ENCODE measurements at regions not wholly inside any gene's neighbourhood (a gene's known extent, or its start where the extent isn't known, plus 50 kb on each side); places are given as distances from the start of the nearest gene placed in this dataset.

DNA sequence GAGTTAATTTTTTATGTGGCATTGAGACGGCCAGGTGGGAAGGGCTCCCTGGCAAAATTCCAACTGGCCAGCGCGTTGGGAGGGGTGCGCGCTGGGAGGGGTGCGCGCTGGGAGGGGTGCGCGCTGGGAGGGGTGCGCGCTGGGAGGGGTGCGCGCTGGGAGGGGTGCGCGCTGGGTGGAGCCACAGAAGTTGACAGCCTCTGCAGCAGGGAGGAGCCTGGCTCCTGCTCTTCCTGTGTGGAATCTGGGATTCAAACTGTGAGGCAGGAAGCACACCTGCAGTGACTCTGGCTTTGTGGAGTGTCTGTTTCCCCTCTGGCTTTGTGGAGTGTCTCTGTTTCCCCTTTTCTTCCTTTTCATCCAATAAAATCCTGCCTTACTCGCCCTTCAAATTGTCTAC, 147.9 kb upstream of the CBLN2 start:
- no peak overlapping the region for H3K4me3 ChIP-seq (replicated peaks; ENCODE audit: low read depth, low read length)
- TF ChIP-seq, protein P1, sequence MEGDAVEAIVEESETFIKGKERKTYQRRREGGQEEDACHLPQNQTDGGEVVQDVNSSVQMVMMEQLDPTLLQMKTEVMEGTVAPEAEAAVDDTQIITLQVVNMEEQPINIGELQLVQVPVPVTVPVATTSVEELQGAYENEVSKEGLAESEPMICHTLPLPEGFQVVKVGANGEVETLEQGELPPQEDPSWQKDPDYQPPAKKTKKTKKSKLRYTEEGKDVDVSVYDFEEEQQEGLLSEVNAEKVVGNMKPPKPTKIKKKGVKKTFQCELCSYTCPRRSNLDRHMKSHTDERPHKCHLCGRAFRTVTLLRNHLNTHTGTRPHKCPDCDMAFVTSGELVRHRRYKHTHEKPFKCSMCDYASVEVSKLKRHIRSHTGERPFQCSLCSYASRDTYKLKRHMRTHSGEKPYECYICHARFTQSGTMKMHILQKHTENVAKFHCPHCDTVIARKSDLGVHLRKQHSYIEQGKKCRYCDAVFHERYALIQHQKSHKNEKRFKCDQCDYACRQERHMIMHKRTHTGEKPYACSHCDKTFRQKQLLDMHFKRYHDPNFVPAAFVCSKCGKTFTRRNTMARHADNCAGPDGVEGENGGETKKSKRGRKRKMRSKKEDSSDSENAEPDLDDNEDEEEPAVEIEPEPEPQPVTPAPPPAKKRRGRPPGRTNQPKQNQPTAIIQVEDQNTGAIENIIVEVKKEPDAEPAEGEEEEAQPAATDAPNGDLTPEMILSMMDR (IDR thresholded peaks at IDR 0.05; ENCODE audit: low read length, missing control alignments) = no peak

DNA sequence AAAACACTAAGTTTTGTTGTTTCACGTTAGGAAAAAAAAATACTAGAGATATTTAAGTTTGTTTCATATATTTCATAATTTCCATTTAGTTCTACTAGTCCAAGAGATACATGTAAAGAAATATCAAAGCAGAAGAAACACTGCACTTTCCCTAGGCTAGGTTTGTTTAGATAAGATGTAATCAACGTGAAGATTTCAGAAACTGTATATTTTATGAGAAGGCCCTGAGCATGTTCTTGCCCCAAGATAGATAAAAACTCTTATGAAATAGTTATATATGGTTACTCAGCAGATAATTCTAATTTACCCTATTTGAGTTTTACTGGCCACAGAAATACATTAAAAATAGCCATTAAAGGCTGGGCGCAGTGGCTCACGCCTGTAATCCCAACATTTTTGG, 143.6 kb upstream of the CBLN2 start:
- no peak overlapping the region for H3K4me3 ChIP-seq (replicated peaks; ENCODE audit: low read depth, low read length)
- TF ChIP-seq, protein P1 (IDR thresholded peaks at IDR 0.05; ENCODE audit: low read length, missing control alignments) = no peak
- no peak for DNase-seq (ENCODE audit: low read depth)

More for the DNA sequence above, 147.9 kb upstream of the CBLN2 start:
- no peak for DNase-seq (ENCODE audit: low read depth)

DNA sequence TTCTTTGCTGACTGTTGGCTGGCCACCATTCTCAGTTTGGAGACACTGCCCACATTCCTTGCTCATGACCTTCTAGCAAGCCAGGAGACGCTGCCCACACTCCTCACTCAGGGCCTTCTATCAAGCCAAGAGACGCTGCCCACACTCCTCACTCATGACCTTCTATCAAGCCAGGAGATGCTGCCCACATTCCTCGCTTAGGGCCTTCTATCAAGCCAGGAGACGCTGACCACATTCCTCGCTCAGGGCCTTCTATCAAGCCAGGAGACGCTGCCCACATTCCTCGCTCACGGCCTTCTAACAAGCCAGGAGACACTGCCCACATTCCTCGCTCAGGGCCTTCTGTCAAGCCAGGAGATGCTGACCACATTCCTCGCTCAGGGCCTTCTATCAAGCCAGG, 131.3 kb upstream of the CBLN2 start:
- H3K4me3 ChIP-seq (replicated peaks; ENCODE audit: low read depth, low read length) = no peak overlapping the region
- TF ChIP-seq, protein P1 (IDR thresholded peaks at IDR 0.05; ENCODE audit: low read length, missing control alignments) = no peak
- DNase-seq (ENCODE audit: low read depth) = peak; percentile 13

DNA sequence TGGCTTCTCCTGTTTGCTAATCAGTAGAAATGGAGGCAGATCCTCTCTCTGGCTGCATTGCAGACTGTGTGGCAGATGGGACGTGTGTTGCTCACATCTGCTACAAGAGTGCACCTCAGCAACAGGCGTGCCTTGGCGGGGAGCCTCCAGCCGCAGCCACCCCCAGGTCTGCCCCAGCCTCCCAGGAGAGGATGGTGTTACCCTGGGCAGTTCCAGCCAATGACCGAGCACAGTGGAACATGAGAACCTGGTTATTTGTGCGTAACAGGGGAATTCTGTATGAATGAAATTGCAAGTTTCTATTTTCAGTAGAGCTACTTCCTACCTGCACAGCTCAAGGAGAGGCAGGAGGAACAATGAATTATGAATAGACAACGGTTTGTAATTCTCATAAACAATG, 130.6 kb upstream of the CBLN2 start:
- no peak overlapping the region for H3K4me3 ChIP-seq (replicated peaks; ENCODE audit: low read depth, low read length)
- TF ChIP-seq, protein P1 (IDR thresholded peaks at IDR 0.05; ENCODE audit: low read length, missing control alignments) = no peak
- no peak for DNase-seq (ENCODE audit: low read depth)

DNA sequence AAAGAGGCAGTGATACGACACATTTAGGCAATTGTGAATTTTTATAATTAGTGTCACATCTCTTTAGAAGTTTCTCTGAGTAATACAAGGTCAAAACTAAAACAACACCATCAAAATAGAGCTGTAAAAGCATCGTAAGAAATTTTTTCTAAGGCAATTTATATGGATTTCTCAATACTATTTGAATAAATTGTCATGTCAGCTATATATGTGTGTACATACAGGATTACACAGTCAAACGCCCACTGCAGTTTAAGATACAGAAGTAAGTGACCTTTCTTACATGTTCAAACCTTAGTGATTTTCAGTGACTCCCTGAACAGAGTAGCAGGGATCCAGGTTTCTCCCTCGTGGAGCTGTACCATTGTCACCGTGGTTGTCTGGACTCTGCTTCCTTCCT, 129.1 kb upstream of the CBLN2 start:
- TF ChIP-seq, protein P1 (IDR thresholded peaks at IDR 0.05; ENCODE audit: low read length, missing control alignments) = no peak
- DNase-seq (ENCODE audit: low read depth) = no peak
- H3K4me3 ChIP-seq (replicated peaks; ENCODE audit: low read depth, low read length) = no peak overlapping the region

DNA sequence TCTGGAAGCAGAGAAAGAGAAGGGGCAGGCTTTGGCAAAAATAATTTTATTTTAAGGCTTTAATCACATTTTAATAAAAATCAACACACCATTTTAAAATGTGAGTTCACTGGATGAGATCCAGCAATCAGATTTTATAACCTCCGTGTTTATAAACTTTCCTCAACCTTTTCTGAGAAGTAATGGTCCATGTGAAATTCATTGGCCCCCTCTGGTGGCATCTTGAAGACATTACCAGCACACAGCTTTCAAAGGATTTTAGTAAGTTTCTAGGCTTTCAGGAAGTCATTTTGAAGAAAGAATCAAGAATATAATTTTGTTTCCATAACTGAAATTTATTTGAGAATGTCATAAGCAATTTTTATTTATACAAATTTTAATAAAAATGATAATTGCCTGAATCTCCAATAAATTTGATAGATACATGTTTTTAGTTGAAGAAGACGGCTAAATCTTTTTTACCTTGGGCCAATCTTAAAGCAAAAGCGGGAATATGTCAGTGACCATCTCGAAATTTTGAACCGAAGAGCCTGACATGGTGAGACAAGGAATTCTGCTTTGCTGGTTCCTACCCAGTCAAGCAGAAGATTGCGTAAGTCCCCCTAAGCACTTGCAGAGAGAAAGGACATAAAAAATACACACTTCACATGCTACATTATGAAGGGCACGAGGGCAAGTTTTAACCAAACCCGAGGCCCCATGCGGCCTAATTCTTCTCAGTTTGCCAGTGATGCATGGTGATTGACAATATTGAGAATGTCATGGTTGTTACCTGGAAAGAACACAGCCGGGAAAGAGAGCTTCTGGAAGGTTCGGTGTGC, 128.4 kb upstream of the CBLN2 start:
- no peak overlapping the region for H3K4me3 ChIP-seq (replicated peaks; ENCODE audit: low read depth, low read length)
- DNase-seq (ENCODE audit: low read depth) = peak; percentile 38
- TF ChIP-seq, protein P1 (IDR thresholded peaks at IDR 0.05; ENCODE audit: low read length, missing control alignments) = peak; percentile 61

DNA sequence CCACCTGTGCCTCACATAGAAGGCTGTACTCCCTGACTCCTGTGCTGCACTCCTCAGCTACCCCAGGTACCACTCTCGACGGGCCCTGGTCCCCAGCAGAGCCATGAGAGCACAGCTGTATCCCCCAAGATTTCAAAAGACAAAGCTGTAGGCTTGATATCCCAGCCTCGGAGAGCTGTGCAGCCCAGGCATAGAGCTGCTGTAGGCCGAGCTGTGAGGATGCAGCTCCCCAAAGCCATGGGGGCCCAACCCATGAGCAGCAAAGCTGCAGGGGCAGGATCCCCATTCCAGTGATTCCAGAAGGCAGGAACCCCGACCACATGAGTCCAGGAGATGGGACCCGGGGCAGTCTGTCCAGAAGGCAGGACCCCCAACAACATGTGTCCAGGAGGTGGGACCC, 123.8 kb upstream of the CBLN2 start:
- H3K4me3 ChIP-seq (replicated peaks; ENCODE audit: low read depth, low read length) = no peak overlapping the region
- TF ChIP-seq, protein P1 (IDR thresholded peaks at IDR 0.05; ENCODE audit: low read length, missing control alignments) = no peak

More for the DNA sequence above, 123.8 kb upstream of the CBLN2 start:
- DNase-seq (ENCODE audit: low read depth) = no peak
